ENCODE measurements at regions not wholly inside any gene's neighbourhood (a gene's known extent, or its start where the extent isn't known, plus 50 kb on each side); places are given as distances from the start of the nearest gene placed in this dataset.

DNA sequence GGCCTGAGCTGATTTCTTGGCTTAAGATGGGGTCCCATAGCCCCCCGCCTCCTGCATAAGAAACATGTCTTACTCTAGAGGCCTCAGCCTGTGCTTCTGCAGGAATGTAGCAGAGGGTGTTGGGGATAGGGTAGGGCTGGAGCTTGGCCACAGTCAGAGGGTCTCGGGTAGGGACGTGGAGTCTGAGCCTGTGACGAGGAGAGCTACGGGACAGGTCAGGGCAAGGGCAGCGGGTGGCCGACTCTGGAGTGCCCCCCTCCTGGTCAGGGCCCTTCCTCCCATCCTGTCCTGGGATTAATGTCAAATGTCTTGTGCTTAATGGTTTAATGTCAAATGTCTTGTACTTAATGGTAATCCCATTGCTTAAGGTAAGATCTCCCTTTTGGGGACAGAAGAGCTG is 130.4 kb downstream of the GLI2 start:
- no peak for DNase-seq (ENCODE audit: low read depth)

DNA sequence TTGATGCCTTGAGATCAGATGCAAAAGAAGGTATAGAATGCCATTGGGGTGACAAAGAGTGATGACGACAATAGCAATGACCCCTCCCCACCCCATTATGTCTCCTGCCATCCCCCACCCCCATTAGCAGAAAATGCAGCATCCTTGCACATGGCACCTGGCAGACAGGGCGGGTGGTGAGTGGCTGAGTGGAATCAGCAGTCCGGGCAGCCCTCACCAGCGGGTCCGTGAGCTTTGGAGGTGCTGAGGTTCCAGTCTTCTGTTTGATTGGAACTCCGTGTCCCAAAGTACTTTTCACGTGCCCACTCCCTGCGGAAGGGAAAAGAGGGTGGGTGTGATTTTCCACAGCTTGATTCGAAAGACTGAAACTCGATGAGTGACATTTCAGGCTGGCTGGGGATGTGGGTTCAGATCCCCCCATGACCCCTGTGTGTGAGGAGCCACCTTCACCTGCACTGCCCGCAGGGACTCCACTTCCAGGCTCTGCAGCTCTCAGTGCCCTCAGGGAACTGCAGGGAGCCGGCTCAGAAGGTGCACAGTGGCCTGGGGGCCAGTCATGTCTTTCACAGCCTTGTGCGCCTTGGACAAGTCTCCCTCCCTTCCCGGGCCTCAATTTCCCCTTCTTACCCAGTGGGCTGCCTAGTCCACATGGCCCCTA is 130.9 kb downstream of the GLI2 start:
- no peak for DNase-seq (ENCODE audit: low read depth)

DNA sequence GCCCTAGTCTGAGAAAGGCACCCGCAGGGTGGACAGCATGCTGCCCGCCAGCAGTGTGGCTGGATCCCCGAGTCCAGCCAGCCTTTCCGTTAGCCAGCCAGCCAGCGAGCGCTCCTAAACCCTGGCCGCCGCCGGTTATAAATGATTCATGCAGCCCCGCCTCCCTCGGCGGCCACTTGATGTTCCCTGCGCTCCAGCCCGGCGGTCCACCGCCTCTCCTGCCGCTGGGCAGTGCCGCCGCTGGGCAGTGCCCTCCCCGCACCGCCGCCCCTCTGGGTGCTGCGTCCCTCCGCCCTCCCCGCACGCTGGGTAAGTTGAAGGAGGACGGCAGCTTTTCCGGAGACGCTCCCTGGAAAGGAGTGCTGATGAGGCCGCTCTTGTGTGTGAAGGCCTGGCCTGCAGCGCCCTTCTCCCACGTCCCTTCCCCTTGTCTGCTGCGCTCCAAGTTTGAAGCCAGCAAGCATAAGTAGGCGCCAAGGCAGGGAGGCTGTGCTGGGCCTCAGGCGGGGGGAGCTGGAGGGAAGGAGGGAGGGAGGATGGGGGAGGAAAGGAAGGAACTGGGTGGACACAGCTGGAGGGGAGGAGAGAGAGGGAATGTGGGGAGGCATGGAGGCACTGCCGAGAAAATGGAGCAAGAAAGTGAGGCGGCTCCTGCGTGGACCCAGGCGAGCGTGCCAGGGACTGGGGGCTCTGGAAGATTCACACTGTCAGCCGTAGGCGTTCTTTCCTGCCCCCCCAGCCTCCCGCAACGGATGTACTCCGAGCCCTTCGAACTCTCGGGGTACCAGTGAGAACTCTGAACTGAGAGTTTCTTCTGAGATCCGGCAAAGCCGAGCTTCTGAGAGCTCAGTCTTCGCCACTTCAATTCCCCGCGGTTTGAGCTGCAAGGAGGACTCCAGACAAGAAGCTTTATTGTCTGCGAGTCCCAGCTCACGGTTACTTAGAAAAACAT is 131.9 kb downstream of the GLI2 start:
- peak; percentile 86 for DNase-seq (ENCODE audit: low read depth)

DNA sequence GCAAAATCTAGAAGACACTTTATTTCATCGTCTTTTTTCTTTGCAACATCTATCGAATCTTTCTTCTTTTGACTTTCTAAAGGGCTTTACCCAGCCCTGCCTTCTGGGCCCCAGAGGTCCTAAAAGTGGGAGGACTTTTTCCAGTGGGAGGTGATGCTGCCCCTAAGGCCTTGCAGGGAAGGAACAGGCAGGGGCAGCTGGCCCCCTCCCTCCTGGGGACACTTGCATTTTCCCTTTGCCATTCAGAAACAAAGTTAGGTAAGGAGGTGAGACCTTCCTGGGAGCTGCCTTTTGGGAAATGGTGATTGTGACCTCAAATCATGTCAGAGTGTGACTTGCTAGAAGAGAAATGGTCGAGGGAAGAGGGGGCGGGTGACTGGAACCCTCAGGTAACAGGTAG is 132.7 kb downstream of the GLI2 start:
- no peak for DNase-seq (ENCODE audit: low read depth)

DNA sequence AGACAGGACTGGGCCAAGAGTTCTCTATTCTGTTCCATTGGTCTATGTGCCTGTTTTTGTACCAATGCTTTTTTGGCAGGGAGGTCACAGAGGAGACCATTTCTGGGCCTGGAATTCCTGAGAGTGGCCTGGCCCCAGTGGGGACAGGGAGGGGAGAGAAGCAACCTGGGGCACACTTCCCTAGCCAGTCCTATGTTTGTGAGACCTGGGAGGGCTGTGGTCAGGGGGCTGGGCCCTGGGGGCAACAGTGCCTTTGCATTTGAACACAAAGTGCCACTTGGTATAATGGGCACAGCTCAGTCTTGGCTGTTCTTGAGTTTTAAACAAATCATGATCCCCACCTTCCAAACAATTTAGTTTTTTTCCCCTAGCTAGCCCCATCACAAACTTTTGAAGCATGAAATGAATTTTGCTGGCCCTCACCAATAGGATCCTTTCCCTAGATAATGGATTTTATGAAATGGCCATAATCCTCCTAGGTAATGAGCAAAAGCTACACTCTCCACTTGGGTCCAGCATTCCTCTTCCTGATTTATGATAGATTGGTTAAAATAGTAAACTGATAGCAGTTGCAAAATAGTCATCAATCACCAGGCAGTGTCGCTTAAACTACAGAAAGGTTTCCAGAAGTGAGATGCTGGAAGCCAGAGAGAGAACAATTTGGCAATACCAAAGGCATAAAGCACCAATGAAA is 133.5 kb downstream of the GLI2 start:
- no peak for DNase-seq (ENCODE audit: low read depth)

DNA sequence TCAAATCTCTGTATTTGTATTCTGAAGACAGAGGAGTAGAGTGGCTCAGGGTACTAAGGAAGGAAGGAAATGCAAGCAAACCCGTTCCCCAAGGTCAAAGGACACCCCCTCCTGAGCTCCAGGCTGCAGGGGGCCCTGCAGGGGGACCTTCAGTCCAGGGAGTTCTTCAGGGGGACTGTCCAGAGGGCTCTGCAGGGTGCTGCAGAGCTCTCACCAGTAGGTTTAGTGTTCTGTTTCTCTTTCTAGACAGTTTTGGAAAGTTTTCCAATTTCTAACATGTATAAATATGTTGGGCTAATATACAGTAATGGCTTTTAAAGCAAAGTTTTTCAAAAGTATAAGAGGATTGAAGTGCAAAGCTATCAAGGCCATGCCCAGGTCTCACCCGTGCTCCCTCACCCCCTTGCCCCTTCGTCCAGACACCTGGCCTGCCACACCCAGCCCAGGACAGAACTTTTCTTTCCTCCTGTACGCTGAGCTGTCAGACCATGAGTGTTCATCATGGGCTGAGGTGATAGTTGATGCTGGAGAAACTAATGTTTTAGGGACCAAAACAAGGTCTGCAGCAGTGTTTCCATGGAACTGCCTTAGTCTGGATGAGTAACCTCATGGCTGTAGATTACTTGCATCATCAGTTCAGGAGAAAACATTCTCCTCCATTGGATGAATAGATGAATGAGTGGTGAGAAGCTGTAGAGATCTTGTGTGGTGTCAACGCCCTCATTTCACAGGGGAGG is 134.2 kb downstream of the GLI2 start:
- DNase-seq (ENCODE audit: low read depth) = no peak

DNA sequence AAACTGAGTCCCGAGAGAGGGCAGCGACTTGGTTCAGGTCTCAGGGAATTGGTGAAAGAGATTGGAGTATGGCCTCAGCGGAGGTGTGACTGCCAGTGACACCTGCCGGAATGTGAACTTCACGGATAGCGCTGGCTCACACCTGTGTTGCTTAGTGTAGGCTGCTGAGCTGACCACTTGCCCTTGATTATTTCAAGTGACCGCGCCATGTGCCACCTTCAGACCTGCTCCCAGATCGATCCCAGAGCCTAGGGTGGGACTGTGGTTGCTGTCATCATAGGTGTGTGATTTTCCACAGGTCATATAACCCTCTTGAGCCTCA is 134.8 kb downstream of the GLI2 start:
- no peak for DNase-seq (ENCODE audit: low read depth)

DNA sequence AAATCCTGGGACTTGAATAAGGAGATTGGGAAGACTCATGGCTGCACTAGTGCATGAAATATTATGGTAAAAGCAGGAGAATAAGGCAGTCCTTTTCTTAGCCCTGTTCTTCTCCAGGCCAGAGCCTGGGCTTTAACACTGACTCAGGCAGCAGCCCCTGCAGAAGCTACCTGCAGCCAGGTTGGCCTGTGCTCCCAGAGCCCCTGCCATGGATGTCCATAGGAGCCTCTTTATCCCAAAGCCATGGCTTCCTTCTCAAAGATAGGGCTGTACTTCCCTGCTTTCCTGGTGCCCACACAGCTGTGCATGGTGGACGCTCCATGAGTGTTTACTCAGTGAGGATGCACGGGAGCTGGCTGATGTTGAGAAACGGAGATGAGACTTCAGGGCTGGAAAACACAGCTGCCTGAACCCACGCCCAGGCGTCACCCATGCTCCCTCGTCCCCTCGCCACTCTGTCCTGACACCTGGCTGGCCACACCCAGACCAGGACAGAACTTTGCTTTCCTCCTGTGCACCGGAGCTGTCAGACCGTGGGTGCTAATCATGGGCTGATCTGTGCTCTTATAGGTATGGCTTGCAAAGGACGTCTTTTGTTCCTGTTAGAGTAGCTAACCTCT is 135.5 kb downstream of the GLI2 start:
- DNase-seq (ENCODE audit: low read depth) = no peak

DNA sequence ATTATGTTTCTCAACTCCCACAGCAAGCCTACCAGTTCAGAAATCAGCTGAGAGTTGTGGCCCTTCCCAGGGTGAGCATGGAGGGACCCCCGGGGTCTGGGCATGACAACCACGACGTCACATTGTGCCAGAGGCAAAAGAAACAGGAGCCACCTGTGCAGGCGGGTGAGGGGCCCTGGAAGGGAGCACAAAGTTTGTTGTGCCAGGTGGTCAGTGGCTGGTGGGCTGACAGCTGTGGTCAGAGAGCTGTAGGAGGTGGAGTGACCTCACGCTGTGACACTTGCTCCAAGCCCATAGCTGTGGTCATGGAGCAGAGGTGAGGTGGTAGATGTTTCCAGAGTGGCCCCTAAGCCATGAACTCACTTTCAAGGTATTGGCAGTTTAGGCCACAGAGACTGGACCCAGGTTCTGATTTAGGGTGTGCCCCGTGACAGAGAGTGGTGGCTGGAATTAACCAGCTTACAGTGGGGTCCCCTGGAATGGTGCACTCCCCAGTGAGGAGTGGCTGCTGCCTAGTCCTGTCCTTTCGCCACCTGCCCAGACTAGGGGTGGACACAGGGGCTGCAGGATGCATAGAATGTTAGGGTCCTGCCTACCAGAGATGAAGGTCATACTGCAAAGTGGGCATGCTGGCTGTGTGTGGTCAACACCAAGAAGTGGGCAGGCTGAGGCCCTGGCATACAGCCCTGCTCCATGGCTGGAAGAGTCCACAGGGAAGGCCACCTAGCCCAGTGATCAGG is 136.4 kb downstream of the GLI2 start:
- no peak for DNase-seq (ENCODE audit: low read depth)

DNA sequence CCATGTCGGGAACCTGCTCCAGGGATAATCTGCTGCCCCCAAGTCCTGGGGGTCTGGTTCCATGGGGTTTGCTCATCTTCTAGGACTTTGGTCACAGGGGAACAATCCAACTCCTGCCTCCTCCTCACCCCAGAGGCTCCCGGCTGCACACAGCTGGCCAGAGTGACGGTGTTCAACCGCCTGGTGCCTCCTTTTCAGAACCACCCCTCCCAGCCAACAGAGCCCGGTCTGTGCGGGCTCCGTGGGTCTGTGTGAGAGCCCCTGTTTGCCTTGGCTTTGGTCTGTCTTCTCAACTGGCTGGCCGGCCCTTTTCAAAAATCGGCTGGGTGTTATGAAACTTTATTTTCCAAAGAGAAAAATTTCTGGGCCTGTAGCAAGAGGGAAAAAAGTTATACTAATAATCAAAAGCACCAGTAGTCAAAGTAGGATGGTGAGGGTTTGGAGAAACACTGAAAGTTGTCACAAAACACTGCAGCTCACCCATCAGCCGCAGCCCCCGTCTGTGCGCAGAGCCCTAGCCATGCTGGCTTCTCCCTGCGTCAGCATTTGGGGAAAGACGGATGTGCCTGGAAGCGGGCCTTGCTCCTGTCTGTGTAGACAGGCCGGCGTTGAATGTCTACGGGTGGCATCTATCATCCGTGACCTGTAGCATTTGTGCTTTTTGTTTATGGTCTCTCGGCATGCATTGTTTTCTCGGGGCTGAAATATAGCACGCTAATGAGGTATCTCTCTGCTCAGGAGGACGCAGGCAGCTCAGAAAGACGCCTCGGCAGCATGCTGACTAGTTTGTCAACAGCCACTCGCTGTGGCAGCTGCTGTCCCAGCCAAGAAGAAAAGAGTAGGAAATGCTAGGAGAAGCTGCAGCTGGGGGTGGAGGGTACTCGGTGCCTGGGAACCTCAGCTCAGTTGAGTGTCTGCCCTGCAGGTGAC is 138.6 kb downstream of the GLI2 start:
- DNase-seq (ENCODE audit: low read depth) = no peak

DNA sequence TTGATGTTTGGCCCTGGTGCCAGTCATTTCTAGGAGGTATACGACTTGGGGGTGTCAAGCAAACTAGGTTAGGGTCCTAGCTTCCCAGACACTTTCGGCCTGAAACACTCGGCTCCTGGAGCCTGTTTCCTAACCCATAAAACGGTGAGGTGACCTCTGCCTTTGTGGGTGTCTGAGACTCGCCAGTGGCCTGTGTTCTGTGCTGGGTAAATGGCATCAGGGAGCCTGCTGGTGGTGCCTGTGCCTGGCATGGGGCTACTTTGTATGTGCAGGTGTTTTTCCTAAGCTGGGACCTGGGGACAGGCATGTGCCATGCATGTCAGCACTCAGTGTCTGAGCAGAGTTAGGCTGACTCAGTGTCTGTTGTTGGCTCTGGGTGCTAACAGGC is 139.2 kb downstream of the GLI2 start:
- DNase-seq (ENCODE audit: low read depth) = no peak

DNA sequence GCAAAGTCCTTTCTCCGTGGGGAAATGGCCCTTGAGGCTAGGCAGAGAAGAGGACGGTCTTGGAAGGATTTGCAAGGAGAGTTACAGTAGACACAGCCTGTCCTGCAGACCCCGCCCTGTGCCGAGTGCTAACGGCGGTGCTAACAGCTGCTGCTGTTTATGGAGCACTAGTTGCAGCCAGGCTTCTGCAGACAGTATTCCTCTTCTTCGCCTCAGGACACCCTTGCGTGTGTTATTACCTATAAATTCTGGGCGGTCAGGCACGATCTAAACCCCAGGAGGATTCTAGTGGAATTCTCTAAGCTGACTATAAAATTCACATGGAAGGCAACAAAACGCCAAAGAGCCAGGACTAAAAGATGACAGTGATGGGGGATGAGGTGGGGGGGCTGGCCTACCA is 139.8 kb downstream of the GLI2 start:
- DNase-seq (ENCODE audit: low read depth) = no peak

DNA sequence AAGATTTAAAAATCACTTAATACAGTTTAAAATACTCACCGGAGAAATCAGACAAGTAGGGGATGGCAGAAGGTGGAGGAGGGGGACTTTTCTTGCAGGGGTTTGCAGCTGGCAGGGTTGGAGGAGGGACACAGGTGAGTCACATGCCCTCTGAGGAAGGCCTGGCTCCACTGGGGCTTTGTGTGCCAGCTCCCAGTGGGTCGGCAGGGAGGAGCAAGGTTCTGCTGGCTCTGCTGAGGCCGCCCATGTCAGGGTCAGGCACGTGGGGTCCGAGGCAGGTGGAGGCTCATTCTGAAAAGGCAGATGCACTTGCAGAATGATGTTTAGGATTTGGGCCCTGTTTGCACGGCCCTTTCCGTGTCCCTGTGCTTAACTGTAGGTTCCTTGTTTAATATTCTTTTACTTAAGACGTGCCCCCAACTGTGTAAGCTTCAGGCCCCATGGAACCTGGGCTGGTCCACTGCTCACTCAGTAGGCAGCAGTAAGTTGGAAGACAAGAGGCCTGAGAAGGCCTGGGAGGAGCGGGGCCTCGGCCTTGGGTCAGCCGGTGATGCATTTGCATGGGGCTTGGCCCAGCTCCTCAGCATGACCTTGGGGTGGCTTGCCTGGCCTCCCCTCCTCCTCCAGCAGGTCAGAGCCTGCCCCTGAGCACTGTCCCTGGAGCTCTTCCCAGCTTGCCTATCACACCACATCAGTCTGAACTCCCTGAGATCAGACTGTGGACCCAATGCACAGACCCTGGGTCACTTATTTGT is 141.0 kb downstream of the GLI2 start:
- no peak for DNase-seq (ENCODE audit: low read depth)

DNA sequence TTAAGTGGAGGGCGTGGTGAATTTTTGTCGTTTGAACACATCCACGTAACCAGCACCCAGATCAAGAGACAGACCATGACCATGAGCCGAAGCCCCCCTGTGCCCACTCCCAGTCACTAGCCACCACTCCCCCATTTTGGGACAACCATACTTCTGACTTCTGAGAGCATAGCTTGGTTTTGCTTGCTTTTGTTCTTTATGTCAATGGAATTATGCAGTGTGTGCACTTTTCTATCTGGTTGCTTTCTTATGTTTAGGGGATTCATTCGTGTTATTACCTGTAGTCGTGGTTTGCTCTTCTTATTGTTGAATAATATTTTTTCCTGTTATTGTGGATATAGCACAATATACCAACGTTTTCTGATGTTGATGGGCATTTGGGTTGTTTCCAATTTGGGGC is 141.7 kb downstream of the GLI2 start:
- no peak for DNase-seq (ENCODE audit: low read depth)

DNA sequence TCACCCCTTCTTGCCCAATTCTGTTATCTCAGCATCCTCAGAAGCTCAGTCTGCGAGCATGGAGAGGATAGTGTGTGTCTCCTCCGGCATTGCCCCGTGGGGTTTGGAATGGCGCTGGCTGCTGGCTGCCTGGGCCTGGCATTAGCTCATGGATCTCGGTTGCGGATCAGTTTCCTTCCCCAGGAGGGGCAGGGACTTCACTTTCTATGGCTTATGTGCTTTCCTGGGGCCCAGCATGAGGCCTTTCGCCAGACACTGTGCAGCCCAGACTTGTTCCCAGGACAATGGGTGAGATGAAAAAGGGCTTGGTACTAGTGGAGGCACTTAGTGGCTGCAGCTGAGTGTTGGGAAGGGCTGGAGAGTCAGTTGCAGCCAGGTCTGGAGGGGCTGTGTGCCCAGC is 143.3 kb downstream of the GLI2 start:
- DNase-seq (ENCODE audit: low read depth) = no peak

DNA sequence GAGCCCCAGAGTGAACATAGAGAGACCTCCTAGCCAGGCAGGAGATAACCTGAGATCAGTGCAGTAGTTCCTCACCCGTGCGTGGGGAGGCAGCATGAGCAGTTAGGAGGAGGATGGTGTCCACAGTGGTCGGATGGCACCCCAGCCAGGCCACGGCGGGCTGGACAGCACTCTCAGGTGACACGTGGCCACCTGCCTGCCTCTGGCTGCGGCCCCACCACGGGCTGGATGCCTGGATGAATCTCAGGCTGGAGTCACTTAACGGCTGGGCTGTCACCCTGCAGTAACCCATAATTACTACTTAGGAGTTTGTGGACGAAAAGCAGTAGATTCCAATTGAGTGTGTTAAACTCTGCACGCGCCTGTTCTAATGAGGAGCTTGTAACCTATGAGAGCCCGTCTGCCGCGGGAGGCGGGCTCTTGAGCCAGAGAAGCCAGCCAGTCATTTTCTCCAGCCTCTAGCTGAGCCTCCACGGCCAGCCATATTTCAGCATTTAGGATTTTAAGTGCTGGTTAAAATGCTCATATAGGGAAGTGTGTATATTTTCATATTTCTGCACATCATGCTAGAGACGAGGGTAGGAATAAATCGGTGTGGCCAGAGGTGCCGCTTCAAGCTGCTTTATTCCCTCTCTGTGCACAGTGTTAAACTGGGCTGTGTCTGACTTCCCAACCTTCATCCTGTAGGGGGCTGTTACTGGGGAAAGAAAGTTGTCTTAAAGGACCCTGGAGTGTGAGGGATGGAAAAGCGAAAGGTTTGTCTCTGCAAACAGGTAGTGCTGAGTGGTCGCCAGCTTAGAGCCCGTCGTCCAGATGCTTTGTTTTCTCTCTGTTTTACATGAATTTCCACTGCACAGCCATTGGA is 144.0 kb downstream of the GLI2 start:
- no peak for DNase-seq (ENCODE audit: low read depth)

DNA sequence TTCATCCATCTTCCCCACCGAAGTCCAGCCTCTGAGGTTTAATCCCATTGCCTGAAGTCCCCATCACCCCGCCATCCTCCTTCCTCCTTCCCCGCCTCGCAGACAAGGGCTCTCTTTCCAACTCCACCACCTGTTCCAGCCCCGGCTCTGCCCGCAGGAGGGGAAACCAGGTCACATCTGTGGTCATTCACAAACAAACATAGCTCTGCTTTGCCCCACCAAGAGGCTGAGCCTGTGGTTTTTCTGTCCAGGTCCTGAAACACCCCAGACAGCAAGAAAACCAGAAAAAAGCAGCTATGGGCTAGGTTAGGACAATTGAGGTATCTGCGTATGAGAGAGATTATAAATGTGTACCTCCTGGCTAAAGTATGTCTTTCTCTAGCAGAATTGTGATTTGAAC is 144.7 kb downstream of the GLI2 start:
- DNase-seq (ENCODE audit: low read depth) = no peak

Measured in Daoy (cell line).